22Rv1 (cell line): ENCODE measurements at regions not wholly inside any gene's neighbourhood (a gene's known extent, or its start where the extent isn't known, plus 50 kb on each side); places are given as distances from the start of the nearest gene placed in this dataset.

Experiments
- H3K27ac ChIP-seq: fragments of 450-650 bp; 2 replicates; pipeline ENCODE4 v1.5.1; 2017
- ZFX ChIP-seq: fragments of 450-650 bp; IDR thresholded peaks from 2 replicates; pipeline ENCODE4 v1.6.1; 2017; ENCODE audit warnings: antibody characterized with exemption, borderline replicate concordance
- TF ChIP-seq, protein P1 (sequence below): fragments of 450-650 bp; IDR thresholded peaks from 2 replicates; pipeline ENCODE4 v1.5.1; 2017; ENCODE audit warnings: mild to moderate bottlenecking

- H3K27ac ChIP-seq, result no peak overlapping the region
- TF ChIP-seq ZFX, result no peak
- TF ChIP-seq, protein P1, sequence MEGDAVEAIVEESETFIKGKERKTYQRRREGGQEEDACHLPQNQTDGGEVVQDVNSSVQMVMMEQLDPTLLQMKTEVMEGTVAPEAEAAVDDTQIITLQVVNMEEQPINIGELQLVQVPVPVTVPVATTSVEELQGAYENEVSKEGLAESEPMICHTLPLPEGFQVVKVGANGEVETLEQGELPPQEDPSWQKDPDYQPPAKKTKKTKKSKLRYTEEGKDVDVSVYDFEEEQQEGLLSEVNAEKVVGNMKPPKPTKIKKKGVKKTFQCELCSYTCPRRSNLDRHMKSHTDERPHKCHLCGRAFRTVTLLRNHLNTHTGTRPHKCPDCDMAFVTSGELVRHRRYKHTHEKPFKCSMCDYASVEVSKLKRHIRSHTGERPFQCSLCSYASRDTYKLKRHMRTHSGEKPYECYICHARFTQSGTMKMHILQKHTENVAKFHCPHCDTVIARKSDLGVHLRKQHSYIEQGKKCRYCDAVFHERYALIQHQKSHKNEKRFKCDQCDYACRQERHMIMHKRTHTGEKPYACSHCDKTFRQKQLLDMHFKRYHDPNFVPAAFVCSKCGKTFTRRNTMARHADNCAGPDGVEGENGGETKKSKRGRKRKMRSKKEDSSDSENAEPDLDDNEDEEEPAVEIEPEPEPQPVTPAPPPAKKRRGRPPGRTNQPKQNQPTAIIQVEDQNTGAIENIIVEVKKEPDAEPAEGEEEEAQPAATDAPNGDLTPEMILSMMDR, result no peak
Observed at GRCh38 chr6:100965067-100965466, 83.9 kb upstream of the ASCC3 start.

DNA sequence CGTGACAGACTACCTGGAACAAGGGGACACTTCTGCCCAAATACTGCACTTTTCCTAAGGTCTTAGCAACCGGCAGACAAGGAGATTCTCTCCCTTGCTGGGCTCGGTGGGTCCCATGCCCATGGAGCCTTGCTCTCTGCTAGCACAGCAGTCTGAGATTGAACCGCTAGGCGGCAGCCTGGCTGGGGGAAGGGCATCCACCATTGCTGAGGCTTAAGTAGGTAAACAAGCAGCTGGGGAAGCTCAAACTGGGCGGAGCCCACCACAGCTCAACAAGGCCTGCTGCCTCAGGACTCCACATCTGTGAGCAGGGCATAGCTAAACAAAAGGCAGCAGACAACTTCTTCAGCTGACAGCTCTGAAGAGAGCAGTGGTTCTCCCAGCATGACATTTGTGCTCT, 87.8 kb upstream of the ASCC3 start:
- H3K27ac ChIP-seq, result no peak overlapping the region
- TF ChIP-seq, protein P1, result no peak
- no peak for TF ChIP-seq ZFX

GRCh38 chr6:100979267-100979666, 98.1 kb upstream of the ASCC3 start:
- H3K27ac ChIP-seq, result no peak overlapping the region
- TF ChIP-seq, protein P1, result no peak
- no peak for TF ChIP-seq ZFX

GRCh38 chr6:100980949-100981348, 99.8 kb upstream of the ASCC3 start:
- no peak for TF ChIP-seq ZFX
- TF ChIP-seq, protein P1, result no peak
- no peak overlapping the region for H3K27ac ChIP-seq

DNA sequence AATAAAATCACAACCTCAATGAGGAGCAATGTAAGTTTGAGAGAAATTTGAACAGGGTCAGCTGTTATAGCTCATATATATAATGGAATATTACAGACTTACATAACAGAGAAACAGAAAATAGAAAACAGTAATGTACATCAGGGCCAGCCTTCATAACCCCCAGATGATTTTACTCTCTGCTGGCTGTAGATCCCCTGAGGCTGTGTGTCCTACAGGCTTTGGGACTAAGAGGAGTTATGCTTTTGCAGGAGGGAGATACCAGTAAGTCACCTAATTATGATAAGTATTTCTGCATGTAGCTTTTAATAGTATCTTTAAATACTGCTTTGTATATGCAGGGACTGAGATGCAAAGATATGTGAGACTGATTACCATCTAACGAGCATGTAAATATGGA, 105.8 kb upstream of the ASCC3 start:
- no peak overlapping the region for H3K27ac ChIP-seq
- TF ChIP-seq ZFX, result no peak
- TF ChIP-seq, protein P1, result no peak

- no peak for TF ChIP-seq ZFX
- TF ChIP-seq, protein P1, result no peak
- no peak overlapping the region for H3K27ac ChIP-seq
Observed at GRCh38 chr6:100987556-100987955, 106.4 kb upstream of the ASCC3 start.

GRCh38 chr6:100988391-100988984, 107.4 kb upstream of the ASCC3 start:
- H3K27ac ChIP-seq, result no peak overlapping the region
- TF ChIP-seq, protein P1, result no peak
- no peak for TF ChIP-seq ZFX
